ENCODE measurements at regions not wholly inside any gene's neighbourhood (a gene's known extent, or its start where the extent isn't known, plus 50 kb on each side); places are given as distances from the start of the nearest gene placed in this dataset.
A peak's percentile ranks its signal among the peaks of the same experiment; 100 is the strongest.
"Not testable (repeated sequence)": the region's sequence is repeated elsewhere in the genome, so short reads cannot be mapped to it uniquely, and the experiment has no call there.

DNA sequence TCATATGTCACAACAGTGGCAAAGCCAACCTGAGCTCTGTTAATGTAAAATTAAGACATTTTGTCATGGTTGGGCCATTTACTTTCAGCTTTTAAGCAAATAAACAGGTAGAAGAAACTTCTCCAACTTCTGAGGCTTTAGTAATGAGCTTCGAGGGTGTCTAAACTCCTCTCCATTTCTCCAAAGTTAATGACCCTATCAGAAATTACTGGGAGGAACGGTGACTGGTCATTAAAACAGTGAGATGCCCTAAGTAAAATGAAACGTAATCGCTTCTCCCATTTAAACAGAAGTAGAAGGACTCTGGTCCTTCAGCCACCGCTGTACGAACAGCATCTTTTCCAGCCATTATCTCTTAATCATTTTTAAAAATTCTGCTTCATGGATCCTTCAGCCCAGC lies 986.9 kb upstream of the MANEA start:
- DNase-seq: no peak

DNA sequence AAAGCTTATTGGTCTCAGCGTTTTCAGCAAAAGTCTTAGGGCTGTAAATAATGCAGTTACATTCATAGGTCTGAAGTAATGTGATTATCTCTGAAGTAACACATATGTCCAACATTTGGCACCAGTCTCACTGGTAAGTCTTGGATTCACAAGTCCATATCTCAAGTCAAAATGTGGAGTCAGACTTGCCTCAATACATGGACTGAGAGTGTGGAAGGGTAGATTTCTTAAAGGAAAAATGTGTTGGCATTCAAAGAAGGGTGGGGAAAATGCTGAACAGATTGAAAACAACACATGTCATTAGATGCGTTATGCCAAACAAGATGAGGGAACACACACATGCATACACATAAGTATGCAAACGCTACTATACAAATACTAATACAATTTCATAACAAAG lies 989.0 kb upstream of the MANEA start:
- no peak overlapping the region for H3K27ac Mint-ChIP-seq

More for the DNA sequence above, 986.9 kb upstream of the MANEA start:
- no peaks in the 10 kb centered on the region for H3K9me3 ChIP-seq (ENCODE audit: control insufficient read depth in 2 of 2, low read length in 2 of 2)
- no peaks in the 10 kb centered on the region for H3K27me3 ChIP-seq (ENCODE audit: control insufficient read depth, insufficient read depth, low read length)
- H3K27me3 Mint-ChIP-seq: no peaks in the 10 kb centered on the region
- no peaks in the 10 kb centered on the region for H3K4me1 ChIP-seq (ENCODE audit: control insufficient read depth, insufficient read depth, low read length, poor library complexity, severe bottlenecking)
- H3K36me3 Mint-ChIP-seq: no peaks in the 10 kb centered on the region
- H3K4me3 Mint-ChIP-seq: no peak overlapping the region
- H3K9me3 Mint-ChIP-seq: peaks cover 0 to 18% (median 2%) of the 10 kb centered on the region in 7 donors
- H3K4me1 Mint-ChIP-seq: no peaks in the 10 kb centered on the region
- no peak overlapping the region for H3K27ac Mint-ChIP-seq
- H3K4me3 ChIP-seq (ENCODE audit: low read depth, low read length): no peak overlapping the region
- ATAC-seq (ENCODE audit: low read depth in 2 of 2): no peak
- no peak overlapping the region for H3K27ac ChIP-seq (ENCODE audit: insufficient read depth, low read length, poor library complexity, severe bottlenecking)
- H3K36me3 ChIP-seq (ENCODE audit: control insufficient read depth, insufficient read depth, low read length): no peaks in the 10 kb centered on the region

DNA sequence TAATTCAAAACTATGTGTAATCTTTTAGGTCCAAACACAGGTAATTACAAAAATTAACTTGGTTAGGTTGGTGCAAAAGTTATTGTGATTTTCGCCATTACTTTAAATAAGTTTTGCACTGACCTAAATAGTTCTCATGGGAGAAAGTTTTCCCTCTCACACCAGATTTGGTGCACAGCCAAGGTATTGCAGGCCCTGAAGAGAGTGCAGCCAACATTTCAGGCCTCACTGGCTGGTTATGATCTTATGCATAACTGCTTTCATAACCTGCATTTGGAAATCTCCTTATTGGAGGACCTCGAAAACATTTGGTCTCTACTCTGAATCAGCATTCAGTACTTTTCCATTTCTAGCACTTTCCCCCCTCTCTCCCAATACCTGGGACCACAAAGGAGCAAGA lies 993.1 kb upstream of the MANEA start:
- no peaks in the 10 kb centered on the region for H3K27me3 Mint-ChIP-seq
- no peaks in the 10 kb centered on the region for H3K36me3 Mint-ChIP-seq
- H3K4me3 ChIP-seq (ENCODE audit: low read depth, low read length): no peak overlapping the region
- no peak overlapping the region for H3K4me3 Mint-ChIP-seq
- H3K9me3 Mint-ChIP-seq: peaks cover 0 to 8% (median 1%) of the 10 kb centered on the region in 7 donors
- H3K27ac Mint-ChIP-seq: peak overlapping the region in 1 of 3 donors; percentile 60
- H3K36me3 ChIP-seq (ENCODE audit: control insufficient read depth, insufficient read depth, low read length): no peaks in the 10 kb centered on the region
- no peak for ATAC-seq (ENCODE audit: low read depth in 2 of 2)
- H3K4me1 Mint-ChIP-seq: no peaks in the 10 kb centered on the region
- H3K27me3 ChIP-seq (ENCODE audit: control insufficient read depth, insufficient read depth, low read length): no peaks in the 10 kb centered on the region
- H3K9me3 ChIP-seq (ENCODE audit: control insufficient read depth in 2 of 2, low read length in 2 of 2): no peaks in the 10 kb centered on the region
- no peaks in the 10 kb centered on the region for H3K4me1 ChIP-seq (ENCODE audit: control insufficient read depth, insufficient read depth, low read length, poor library complexity, severe bottlenecking)
- no peak overlapping the region for H3K27ac ChIP-seq (ENCODE audit: insufficient read depth, low read length, poor library complexity, severe bottlenecking)
- no peak for DNase-seq

More for the DNA sequence above, 989.0 kb upstream of the MANEA start:
- H3K4me3 ChIP-seq (ENCODE audit: low read depth, low read length): no peak overlapping the region
- ATAC-seq (ENCODE audit: low read depth in 2 of 2): no peak
- Mint-ChIP-seq H3K9me3 (peaks cover 0 to 9% (median 2%) of the 10 kb centered on the region in 7 donors), H3K4me1 (no peaks in the 10 kb centered on the region), H3K4me3 (no peak overlapping the region), H3K27me3 (no peaks in the 10 kb centered on the region), H3K36me3 (no peaks in the 10 kb centered on the region)
- no peaks in the 10 kb centered on the region for H3K9me3 ChIP-seq (ENCODE audit: control insufficient read depth in 2 of 2, low read length in 2 of 2)
- no peak for DNase-seq
- H3K27me3 ChIP-seq (ENCODE audit: control insufficient read depth, insufficient read depth, low read length): no peaks in the 10 kb centered on the region
- no peaks in the 10 kb centered on the region for H3K36me3 ChIP-seq (ENCODE audit: control insufficient read depth, insufficient read depth, low read length)
- no peak overlapping the region for H3K27ac ChIP-seq (ENCODE audit: insufficient read depth, low read length, poor library complexity, severe bottlenecking)
- no peaks in the 10 kb centered on the region for H3K4me1 ChIP-seq (ENCODE audit: control insufficient read depth, insufficient read depth, low read length, poor library complexity, severe bottlenecking)

- no peaks in the 10 kb centered on the region for H3K9me3 ChIP-seq (ENCODE audit: control insufficient read depth in 2 of 2, low read length in 2 of 2)
- DNase-seq (no peak), ATAC-seq (ENCODE audit: low read depth in 2 of 2) (no peak)
- no peak overlapping the region for H3K27ac ChIP-seq (ENCODE audit: insufficient read depth, low read length, poor library complexity, severe bottlenecking)
- H3K4me3 ChIP-seq (ENCODE audit: low read depth, low read length): no peak overlapping the region
- Mint-ChIP-seq H3K9me3 (peaks cover 0 to 9% (median 3%) of the 10 kb centered on the region in 7 donors), H3K27me3 (no peaks in the 10 kb centered on the region), H3K4me1 (no peaks in the 10 kb centered on the region), H3K36me3 (no peaks in the 10 kb centered on the region), H3K4me3 (no peak overlapping the region), H3K27ac (no peak overlapping the region)
- no peaks in the 10 kb centered on the region for H3K36me3 ChIP-seq (ENCODE audit: control insufficient read depth, insufficient read depth, low read length)
- H3K4me1 ChIP-seq (ENCODE audit: control insufficient read depth, insufficient read depth, low read length, poor library complexity, severe bottlenecking): no peaks in the 10 kb centered on the region
- no peaks in the 10 kb centered on the region for H3K27me3 ChIP-seq (ENCODE audit: control insufficient read depth, insufficient read depth, low read length)
Measured at GRCh38 chr6:94570581-94570980, 1006.8 kb upstream of the MANEA start.

GRCh38 chr6:94562846-94563245 lies 1014.5 kb upstream of the MANEA start:
- DNase-seq (no peak), ATAC-seq (ENCODE audit: low read depth in 2 of 2) (no peak)
- no peaks in the 10 kb centered on the region for H3K36me3 ChIP-seq (ENCODE audit: control insufficient read depth, insufficient read depth, low read length)
- peaks cover 0 to 40% (median 5%) of the 10 kb centered on the region in 7 donors for H3K9me3 Mint-ChIP-seq
- H3K27me3 ChIP-seq (ENCODE audit: control insufficient read depth, insufficient read depth, low read length): no peaks in the 10 kb centered on the region
- peaks cover 0 to 4% (median 0%) of the 10 kb centered on the region in 4 donors for H3K4me1 Mint-ChIP-seq
- no peaks in the 10 kb centered on the region for H3K36me3 Mint-ChIP-seq
- H3K4me3 Mint-ChIP-seq: no peak overlapping the region
- H3K27ac Mint-ChIP-seq: no peak overlapping the region
- H3K27ac ChIP-seq (ENCODE audit: insufficient read depth, low read length, poor library complexity, severe bottlenecking): no peak overlapping the region
- no peaks in the 10 kb centered on the region for H3K27me3 Mint-ChIP-seq
- H3K4me3 ChIP-seq (ENCODE audit: low read depth, low read length): no peak overlapping the region
- H3K9me3 ChIP-seq (ENCODE audit: control insufficient read depth in 2 of 2, low read length in 2 of 2): peaks cover 0 to 1% of the 10 kb centered on the region in 2 experiments
- H3K4me1 ChIP-seq (ENCODE audit: control insufficient read depth, insufficient read depth, low read length, poor library complexity, severe bottlenecking): no peaks in the 10 kb centered on the region

DNA sequence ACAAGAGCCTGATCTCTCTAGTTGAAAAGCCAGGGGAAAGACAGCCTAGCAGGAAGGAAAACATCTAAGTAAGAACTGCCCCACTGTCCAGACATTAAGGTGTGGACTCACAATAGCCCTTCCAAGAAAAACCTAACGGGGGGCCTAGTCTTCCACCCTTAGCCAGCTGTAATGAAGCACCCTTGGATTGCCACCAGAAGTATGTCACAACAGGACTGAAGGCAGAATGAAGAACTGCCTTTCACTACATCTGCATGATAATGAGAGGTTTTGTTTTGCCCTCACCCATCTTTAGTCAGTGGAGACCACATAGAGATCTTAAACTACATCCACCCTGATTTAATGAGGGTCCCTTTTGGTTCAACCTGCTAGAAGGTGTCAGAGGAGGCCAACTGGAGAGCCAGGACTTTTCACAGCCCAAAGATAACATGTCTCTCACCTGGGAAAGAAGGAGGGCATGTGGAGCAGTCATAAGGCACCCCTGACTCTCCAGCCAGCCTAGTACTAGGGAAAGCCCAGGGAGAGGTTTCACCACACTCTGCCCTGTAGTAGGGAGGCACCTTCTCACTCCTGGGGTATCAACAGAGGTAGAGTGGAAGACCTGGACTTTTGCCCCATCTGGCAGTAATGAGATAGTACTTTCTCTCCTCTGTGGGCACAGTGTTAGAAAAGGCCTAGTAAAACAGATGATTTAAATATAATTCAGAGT lies 1017.4 kb upstream of the MANEA start:
- H3K27ac ChIP-seq (ENCODE audit: insufficient read depth, low read length, poor library complexity, severe bottlenecking): no peak overlapping the region
- H3K9me3 ChIP-seq (ENCODE audit: control insufficient read depth in 2 of 2, low read length in 2 of 2): peaks cover 0 to 1% of the 10 kb centered on the region in 2 experiments
- H3K9me3 Mint-ChIP-seq: peaks cover 0 to 30% (median 9%) of the 10 kb centered on the region in 7 donors
- no peak overlapping the region for H3K4me3 Mint-ChIP-seq
- no peaks in the 10 kb centered on the region for H3K27me3 ChIP-seq (ENCODE audit: control insufficient read depth, insufficient read depth, low read length)
- no peak for DNase-seq
- no peak overlapping the region for H3K27ac Mint-ChIP-seq
- H3K4me1 ChIP-seq (ENCODE audit: control insufficient read depth, insufficient read depth, low read length, poor library complexity, severe bottlenecking): no peaks in the 10 kb centered on the region
- H3K4me3 ChIP-seq (ENCODE audit: low read depth, low read length): no peak overlapping the region
- H3K36me3 ChIP-seq (ENCODE audit: control insufficient read depth, insufficient read depth, low read length): no peaks in the 10 kb centered on the region
- ATAC-seq (ENCODE audit: low read depth in 2 of 2): no peak
- no peaks in the 10 kb centered on the region for H3K36me3 Mint-ChIP-seq
- H3K27me3 Mint-ChIP-seq: no peaks in the 10 kb centered on the region
- H3K4me1 Mint-ChIP-seq: peaks cover 0 to 4% (median 0%) of the 10 kb centered on the region in 4 donors

DNA sequence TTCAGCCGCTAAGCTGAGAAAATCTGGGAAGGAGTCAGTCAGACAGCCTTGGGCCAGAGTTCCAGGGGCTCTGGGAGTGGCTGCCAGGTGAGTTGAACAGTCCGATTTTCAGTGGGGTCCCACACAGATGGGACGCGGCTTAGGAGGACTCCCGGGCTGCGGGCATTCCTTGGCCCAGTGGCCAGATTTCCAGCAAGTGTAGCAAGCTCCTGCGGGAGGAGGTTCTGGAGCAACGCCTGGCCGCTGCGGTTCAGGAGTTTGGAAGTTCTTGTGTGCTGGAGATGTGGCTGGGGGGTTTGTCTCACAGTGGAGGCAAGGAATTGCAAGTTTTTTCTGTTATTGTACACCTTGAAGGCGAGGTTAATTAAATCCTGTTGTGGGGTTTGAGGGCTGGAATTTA lies 1020.1 kb upstream of the MANEA start:
- H3K9me3 ChIP-seq (ENCODE audit: control insufficient read depth in 2 of 2, low read length in 2 of 2); H3K36me3 Mint-ChIP-seq; H3K4me3 ChIP-seq (ENCODE audit: low read depth, low read length); DNase-seq; H3K36me3 ChIP-seq (ENCODE audit: control insufficient read depth, insufficient read depth, low read length); H3K4me3 Mint-ChIP-seq; H3K27me3 Mint-ChIP-seq; H3K27ac Mint-ChIP-seq; H3K4me1 ChIP-seq (ENCODE audit: control insufficient read depth, insufficient read depth, low read length, poor library complexity, severe bottlenecking); H3K27ac ChIP-seq (ENCODE audit: insufficient read depth, low read length, poor library complexity, severe bottlenecking); H3K27me3 ChIP-seq (ENCODE audit: control insufficient read depth, insufficient read depth, low read length); ATAC-seq (ENCODE audit: low read depth in 2 of 2); H3K4me1 Mint-ChIP-seq: not testable (repeated sequence)
- H3K9me3 Mint-ChIP-seq: peaks cover 4 to 26% (median 11%) of the 10 kb centered on the region in 7 donors

GRCh38 chr6:94548201-94548600 lies 1029.1 kb upstream of the MANEA start:
- Histone ChIP-seq H3K4me1 (ENCODE audit: control insufficient read depth, insufficient read depth, low read length, poor library complexity, severe bottlenecking) (no peaks in the 10 kb centered on the region), H3K27ac (ENCODE audit: insufficient read depth, low read length, poor library complexity, severe bottlenecking) (no peak overlapping the region), H3K36me3 (ENCODE audit: control insufficient read depth, insufficient read depth, low read length) (no peaks in the 10 kb centered on the region), H3K27me3 (ENCODE audit: control insufficient read depth, insufficient read depth, low read length) (no peaks in the 10 kb centered on the region), H3K4me3 (ENCODE audit: low read depth, low read length) (no peak overlapping the region), H3K9me3 (ENCODE audit: control insufficient read depth in 2 of 2, low read length in 2 of 2) (no peaks in the 10 kb centered on the region)
- Mint-ChIP-seq H3K27ac (no peak overlapping the region), H3K4me1 (no peaks in the 10 kb centered on the region), H3K9me3 (peaks cover 0 to 27% (median 4%) of the 10 kb centered on the region in 7 donors), H3K4me3 (no peak overlapping the region), H3K27me3 (no peaks in the 10 kb centered on the region), H3K36me3 (no peaks in the 10 kb centered on the region)
- DNase-seq (no peak), ATAC-seq (ENCODE audit: low read depth in 2 of 2) (no peak)
